HG03342 (cell line): ENCODE measurements at regions not wholly inside any gene's neighbourhood (a gene's known extent, or its start where the extent isn't known, plus 50 kb on each side); places are given as distances from the start of the nearest gene placed in this dataset.

Source experiments
- ATAC-seq: cut with Tn5 transposase; IDR thresholded peaks from one replicate; pipeline ENCODE4 v1.9.1; 2021; ENCODE audit warnings: mild to moderate bottlenecking, moderate library complexity; ENCODE audit not compliant: unreplicated experiment

GRCh38 chr2:20150110-20150706, 74.7 kb downstream of the SDC1 start:
- no peak for ATAC-seq

GRCh38 chr2:20149703-20150030, 75.3 kb downstream of the SDC1 start:
- no peak for ATAC-seq

GRCh38 chr2:20148923-20149702, 75.8 kb downstream of the SDC1 start:
- ATAC-seq: no peak

GRCh38 chr2:20148426-20148922, 76.5 kb downstream of the SDC1 start:
- no peak for ATAC-seq

GRCh38 chr2:20147351-20147750, 77.6 kb downstream of the SDC1 start:
- ATAC-seq: no peak

- ATAC-seq: no peak
Observed at GRCh38 chr2:20146401-20146800, 78.5 kb downstream of the SDC1 start.

GRCh38 chr2:20145497-20146193, 79.3 kb downstream of the SDC1 start:
- peak; percentile 84 for ATAC-seq

- ATAC-seq: no peak
Observed at GRCh38 chr2:20144861-20145260, 80.1 kb downstream of the SDC1 start.

- ATAC-seq: no peak
Observed at GRCh38 chr2:20144196-20144595, 80.7 kb downstream of the SDC1 start.

- no peak for ATAC-seq
Observed at GRCh38 chr2:20143263-20143662, 81.7 kb downstream of the SDC1 start.

GRCh38 chr2:20141806-20142205, 83.1 kb downstream of the SDC1 start:
- no peak for ATAC-seq

GRCh38 chr2:20141056-20141762, 83.7 kb downstream of the SDC1 start:
- no peak for ATAC-seq

GRCh38 chr2:20140321-20141055, 84.4 kb downstream of the SDC1 start:
- no peak for ATAC-seq

GRCh38 chr2:20139407-20140172, 85.3 kb downstream of the SDC1 start:
- ATAC-seq: no peak

GRCh38 chr2:20138696-20139095, 86.2 kb downstream of the SDC1 start:
- ATAC-seq: no peak

- no peak for ATAC-seq
Observed at GRCh38 chr2:20137884-20138283, 86.5 kb upstream of the LAPTM4A start.

- ATAC-seq: no peak
Observed at GRCh38 chr2:20137131-20137571, 85.7 kb upstream of the LAPTM4A start.

- no peak for ATAC-seq
Observed at GRCh38 chr2:20136149-20136548, 84.7 kb upstream of the LAPTM4A start.

- peak; percentile 89 for ATAC-seq
Observed at GRCh38 chr2:20135631-20136050, 84.2 kb upstream of the LAPTM4A start.
